Fibroblast of pulmonary artery (primary cell): ENCODE measurements at regions not wholly inside any gene's neighbourhood (a gene's known extent, or its start where the extent isn't known, plus 50 kb on each side); places are given as distances from the start of the nearest gene placed in this dataset.

Experiments used
- DNase-seq: peaks from one replicate; pipeline ENCODE4 v3.0.0-alpha.2; 2010; ENCODE audit warnings: low read depth
- H3K4me3 ChIP-seq: replicated peaks from 2 replicates; pipeline ENCODE4 v1.5.1; 2011; ENCODE audit warnings: low read depth, mild to moderate bottlenecking, control low read depth, low read length, moderate library complexity
- TF ChIP-seq, protein P1 (sequence below): IDR thresholded peaks from 2 replicates; pipeline ENCODE4 v1.5.1; 2011; ENCODE audit warnings: mild to moderate bottlenecking, control low read depth, low read length, inconsistent platforms; ENCODE audit errors: missing control alignments

DNA sequence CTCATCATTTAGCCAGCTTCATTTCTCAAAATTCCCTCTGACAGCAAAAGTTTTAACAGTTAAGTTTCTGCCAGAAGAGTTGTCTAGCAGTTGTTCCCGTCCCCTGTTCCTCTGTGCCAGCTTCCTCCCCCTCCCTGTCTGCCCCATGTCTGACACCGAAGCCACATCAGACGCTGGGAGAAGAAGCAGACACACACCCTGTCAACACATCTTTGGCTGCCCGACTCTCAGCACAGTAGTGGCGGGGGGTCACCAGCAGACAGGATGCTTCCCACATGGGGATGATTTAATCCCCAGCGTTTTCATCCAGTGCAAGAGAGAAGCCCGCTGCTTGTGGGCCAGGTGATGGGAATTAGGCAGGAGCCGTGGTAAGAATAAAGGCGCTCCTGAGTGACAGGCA is 379.4 kb upstream of the RUNX1 start:
- TF ChIP-seq, protein P1, sequence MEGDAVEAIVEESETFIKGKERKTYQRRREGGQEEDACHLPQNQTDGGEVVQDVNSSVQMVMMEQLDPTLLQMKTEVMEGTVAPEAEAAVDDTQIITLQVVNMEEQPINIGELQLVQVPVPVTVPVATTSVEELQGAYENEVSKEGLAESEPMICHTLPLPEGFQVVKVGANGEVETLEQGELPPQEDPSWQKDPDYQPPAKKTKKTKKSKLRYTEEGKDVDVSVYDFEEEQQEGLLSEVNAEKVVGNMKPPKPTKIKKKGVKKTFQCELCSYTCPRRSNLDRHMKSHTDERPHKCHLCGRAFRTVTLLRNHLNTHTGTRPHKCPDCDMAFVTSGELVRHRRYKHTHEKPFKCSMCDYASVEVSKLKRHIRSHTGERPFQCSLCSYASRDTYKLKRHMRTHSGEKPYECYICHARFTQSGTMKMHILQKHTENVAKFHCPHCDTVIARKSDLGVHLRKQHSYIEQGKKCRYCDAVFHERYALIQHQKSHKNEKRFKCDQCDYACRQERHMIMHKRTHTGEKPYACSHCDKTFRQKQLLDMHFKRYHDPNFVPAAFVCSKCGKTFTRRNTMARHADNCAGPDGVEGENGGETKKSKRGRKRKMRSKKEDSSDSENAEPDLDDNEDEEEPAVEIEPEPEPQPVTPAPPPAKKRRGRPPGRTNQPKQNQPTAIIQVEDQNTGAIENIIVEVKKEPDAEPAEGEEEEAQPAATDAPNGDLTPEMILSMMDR: no peak
- DNase-seq: peak; percentile 55
- H3K4me3 ChIP-seq: no peak overlapping the region

DNA sequence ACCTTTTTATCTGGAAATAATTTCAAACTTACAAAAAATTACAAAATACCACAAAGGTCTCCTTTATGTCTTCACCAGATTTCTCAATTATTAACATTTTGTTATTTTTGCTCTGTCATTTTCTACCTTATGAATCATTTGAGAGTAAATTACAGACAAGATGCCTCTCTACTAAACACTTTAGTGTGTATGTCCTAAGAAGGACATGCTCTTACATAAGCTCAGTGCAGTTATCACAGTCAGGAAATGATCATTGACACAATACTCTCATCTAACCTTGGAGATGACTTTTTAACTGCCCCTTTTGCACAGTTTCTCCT is 378.9 kb upstream of the RUNX1 start:
- peak; percentile 47 for DNase-seq
- H3K4me3 ChIP-seq: no peak overlapping the region
- TF ChIP-seq, protein P1: no peak

- DNase-seq: peak; percentile 34
- H3K4me3 ChIP-seq: no peak overlapping the region
- TF ChIP-seq, protein P1: no peak
Measured at GRCh38 chr21:35427320-35428000, 378.4 kb upstream of the RUNX1 start.

DNA sequence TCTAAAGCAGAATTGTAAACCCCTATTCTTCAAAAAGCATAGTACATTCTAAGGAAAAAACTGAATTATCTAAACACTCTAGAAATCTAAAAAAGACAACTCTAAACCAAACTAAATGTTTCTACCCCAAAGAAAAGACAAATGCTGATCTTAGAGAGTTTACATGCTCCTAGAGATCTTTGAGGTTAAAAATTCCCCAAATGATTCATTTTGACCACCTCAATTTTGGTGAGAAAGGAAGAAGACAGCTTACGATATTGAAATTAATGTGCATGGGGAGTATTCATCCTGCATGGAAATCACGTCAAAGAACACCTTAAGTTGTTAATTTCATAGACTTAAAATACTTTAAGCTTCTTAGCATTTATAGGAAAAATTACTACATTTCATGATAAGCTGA is 377.8 kb upstream of the RUNX1 start:
- DNase-seq: no peak
- H3K4me3 ChIP-seq: no peak overlapping the region
- TF ChIP-seq, protein P1: no peak

DNA sequence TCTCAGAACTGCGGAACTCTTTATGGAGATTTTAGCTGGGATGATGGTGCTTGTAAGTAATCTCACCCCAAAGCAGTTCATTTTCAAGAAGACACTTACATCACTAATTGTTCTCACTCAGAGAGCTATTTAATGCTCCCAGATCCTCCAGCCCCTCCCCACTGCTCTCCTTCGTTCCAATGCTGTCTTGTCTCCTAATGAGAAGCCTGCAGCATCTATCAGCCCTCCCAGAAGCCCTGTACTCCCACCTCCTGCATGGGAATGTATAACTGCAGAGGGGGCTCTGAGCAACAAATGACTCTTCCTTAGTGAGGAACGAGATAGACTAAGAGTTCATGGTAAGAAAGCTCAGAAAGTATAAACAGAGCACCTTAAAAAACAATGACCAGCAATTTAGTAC is 377.4 kb upstream of the RUNX1 start:
- H3K4me3 ChIP-seq: no peak overlapping the region
- TF ChIP-seq, protein P1: no peak
- no peak for DNase-seq

DNA sequence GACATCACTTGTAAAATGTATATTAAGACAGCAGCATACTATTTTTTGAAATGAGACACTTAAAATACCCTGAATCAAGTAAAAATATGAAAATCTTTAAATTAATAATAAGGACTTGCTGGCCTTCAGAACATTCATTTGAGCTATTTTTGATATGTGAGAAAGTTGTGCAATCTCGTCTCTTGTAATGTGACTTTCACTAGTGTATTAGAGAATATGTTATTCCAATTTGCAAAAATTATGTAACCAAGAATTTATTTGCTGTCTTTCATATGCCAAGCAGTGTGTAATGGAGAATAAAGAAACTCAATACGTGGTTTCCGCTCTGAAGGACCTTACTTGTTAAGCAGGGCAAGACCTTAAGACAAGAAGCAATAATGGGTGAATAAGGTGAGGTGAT is 375.0 kb upstream of the RUNX1 start:
- no peak overlapping the region for H3K4me3 ChIP-seq
- TF ChIP-seq, protein P1: no peak
- DNase-seq: no peak

GRCh38 chr21:35423709-35424108 is 374.6 kb upstream of the RUNX1 start:
- TF ChIP-seq, protein P1: no peak
- peak; percentile 90 for DNase-seq
- no peak overlapping the region for H3K4me3 ChIP-seq
